ENCODE measurements at regions not wholly inside any gene's neighbourhood (a gene's known extent, or its start where the extent isn't known, plus 50 kb on each side); places are given as distances from the start of the nearest gene placed in this dataset.
"Not testable (repeated sequence)": the region's sequence is repeated elsewhere in the genome, so short reads cannot be mapped to it uniquely, and the experiment has no call there.

GRCh38 chr4:12333083-12333482 lies 904.4 kb upstream of the HS3ST1 start:
- DNase-seq (ENCODE audit: low read depth) = not testable (repeated sequence)

DNA sequence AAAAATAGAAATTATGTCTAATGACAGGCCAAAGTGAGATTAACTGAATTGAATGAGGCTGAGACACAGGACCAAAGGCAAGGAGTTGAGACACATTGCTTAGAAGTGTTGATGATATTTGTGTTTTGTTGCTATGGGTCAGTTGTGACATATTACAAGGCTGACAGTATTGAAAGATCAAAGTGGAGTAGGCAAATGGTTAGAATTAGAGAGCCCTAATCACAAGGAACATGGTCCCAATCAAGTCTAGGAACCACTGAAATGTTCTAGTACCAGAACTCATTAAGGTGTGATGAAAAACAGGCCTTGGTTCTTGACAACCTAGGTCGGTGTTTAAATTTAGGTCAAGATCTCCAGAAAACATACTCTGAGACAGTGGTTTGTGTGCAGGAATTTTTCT lies 896.3 kb upstream of the HS3ST1 start:
- no peak for DNase-seq (ENCODE audit: low read depth)

GRCh38 chr4:12319765-12320164 lies 891.1 kb upstream of the HS3ST1 start:
- no peak for DNase-seq (ENCODE audit: low read depth)

DNA sequence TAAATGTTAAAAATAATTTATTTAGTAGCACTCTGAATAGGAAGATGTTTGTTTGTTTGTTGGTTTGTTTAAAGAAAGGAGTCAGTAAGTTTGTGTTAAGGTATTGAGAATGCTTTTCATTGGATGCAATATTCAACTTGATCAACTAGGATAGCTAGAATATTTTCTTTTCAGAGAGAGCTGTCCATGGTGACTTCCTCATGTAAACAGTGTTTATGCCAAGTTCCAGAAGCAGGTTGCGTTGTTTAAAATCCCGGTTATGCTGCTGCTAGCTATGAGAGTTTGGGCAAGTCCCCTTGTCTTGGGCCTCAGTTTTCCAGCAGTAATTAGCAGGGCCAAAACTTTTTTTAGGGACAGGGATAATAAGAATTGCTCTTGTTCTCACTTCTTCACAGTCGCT lies 876.2 kb upstream of the HS3ST1 start:
- no peak for DNase-seq (ENCODE audit: low read depth)

GRCh38 chr4:12296366-12296765 lies 867.7 kb upstream of the HS3ST1 start:
- no peak for DNase-seq (ENCODE audit: low read depth)

DNA sequence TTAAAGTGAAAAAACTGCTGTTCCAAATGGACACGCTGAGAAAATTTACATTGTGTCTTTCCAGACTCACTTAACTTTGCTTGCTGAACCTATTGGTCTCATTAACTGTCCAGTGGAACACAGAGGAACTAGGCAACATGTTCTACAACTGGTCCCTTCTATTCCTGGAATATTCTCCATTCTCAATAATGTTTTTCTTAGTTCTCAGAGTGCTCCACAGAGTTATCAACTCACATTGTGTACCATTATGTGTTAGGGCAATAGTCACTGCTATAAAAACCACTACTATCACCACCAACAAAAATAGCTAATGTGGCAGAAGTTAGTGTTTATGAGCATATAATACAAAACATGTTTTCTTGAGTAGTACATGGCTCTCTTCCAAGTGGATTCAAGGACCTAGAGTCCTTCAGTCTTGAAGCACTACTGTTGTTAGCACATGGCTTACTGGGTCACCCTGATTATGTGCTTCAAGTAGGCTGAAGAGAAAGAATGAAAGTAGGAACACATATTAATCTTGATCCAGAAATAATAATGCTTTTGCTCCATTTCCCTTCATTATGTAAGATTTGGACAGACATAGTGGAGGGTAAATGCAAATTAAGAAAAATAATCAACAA lies 865.3 kb upstream of the HS3ST1 start:
- no peak for DNase-seq (ENCODE audit: low read depth)

DNA sequence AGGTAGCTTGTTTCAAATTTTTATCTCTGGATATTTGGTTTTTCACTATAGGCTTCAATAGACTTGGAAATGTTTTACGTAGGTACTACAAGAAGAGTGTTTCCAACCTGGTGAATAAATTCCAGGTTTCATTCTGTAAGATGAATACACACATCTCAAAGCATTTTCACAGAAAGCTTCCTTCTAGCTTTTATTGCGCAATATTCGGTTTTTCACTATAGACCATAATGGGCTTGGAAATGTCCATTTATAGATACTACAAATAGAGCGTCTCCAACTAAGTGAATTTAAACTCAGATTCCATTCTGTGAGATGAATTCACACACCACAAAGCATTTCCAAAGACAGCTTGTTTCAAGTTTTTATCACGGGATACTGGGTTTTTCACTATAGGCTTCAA lies 857.7 kb upstream of the HS3ST1 start:
- no peak for DNase-seq (ENCODE audit: low read depth)

- no peak for DNase-seq (ENCODE audit: low read depth)
These were observed 841.9 kb upstream of the HS3ST1 start for GRCh38 chr4:12270546-12270945.

DNA sequence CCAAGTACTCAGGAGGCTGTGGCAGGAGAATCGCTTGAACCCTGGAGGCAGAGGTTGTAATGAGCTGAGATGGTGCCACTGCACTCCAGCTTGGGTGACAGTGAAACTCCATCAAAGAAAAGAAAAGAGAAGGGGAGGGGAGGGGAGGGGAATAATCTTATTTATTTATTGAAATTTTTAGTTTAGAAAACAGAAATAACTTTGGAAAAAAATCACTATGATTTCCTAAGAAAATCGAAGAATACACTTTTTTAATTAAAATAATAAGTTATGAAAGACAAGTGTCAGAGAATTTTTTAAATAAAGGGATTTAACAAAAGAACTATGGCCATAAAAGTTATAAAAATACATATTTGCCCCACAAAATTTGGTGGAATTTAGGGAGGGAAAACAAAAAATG lies 836.9 kb upstream of the HS3ST1 start:
- no peak for DNase-seq (ENCODE audit: low read depth)

GRCh38 chr4:12260453-12260852 lies 831.8 kb upstream of the HS3ST1 start:
- DNase-seq (ENCODE audit: low read depth) = no peak

DNA sequence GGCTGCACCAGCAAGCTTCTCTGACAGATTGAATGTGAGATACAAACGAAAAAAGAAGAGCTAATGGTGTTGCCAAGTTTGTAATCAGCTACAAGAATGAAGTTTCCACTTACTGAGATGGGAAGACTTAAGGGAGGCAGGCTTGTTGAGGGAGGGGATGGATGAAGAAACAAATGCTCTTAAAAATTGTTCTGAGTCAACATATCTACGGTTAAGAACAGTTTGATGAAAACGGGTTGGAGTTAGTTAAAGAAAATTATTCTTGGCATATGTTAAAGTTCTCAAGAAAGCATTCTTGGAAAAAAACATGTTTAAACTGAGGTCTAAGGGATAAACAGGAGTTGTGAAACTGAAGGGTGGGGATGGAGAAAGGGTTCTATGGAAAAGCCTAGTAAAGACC lies 816.3 kb upstream of the HS3ST1 start:
- DNase-seq (ENCODE audit: low read depth) = no peak

- DNase-seq (ENCODE audit: low read depth) = no peak
These were observed 813.7 kb upstream of the HS3ST1 start for GRCh38 chr4:12242354-12242753.

- DNase-seq (ENCODE audit: low read depth) = no peak
These were observed 811.4 kb upstream of the HS3ST1 start for GRCh38 chr4:12239897-12240636.

- no peak for DNase-seq (ENCODE audit: low read depth)
These were observed 802.4 kb upstream of the HS3ST1 start for GRCh38 chr4:12231098-12231497.

DNA sequence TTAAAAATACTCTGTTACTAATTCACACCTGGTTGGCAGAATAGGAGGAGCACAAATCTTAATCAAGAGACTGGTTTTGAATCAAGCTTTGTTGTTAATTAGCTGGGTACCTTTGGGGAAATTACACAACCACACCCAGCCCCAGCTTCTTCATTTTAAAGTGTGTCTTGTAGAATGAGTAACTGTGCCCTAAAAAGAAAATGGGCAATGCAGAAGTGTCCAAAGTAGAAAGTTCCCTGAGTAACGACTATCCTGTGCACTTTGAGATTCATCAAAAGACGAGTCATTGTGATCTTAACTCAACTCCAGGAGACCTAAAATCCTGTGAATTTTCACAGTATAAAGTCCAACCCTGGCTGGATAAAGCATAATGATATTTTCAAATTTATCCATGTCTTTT lies 792.3 kb upstream of the HS3ST1 start:
- no peak for DNase-seq (ENCODE audit: low read depth)

GRCh38 chr4:12211636-12212035 lies 782.9 kb upstream of the HS3ST1 start:
- no peak for DNase-seq (ENCODE audit: low read depth)

DNA sequence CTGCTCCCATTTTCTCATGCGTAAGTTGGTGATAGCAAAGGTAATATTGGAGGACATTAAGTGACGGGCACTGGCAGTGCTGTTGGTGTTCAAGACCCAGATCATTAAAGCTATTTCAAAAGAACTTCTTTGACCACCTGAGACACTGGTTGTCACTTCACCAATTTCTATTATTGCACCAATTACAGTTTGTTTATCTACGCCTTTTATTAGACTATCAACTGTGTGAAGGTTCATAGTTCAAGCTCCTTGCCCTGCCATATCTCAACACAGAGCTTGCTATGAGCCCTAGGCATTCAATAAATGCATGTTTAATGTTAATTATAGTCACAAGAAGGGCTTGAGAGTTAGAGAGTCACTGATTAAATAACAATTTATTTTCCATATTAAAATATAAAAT lies 778.7 kb upstream of the HS3ST1 start:
- DNase-seq (ENCODE audit: low read depth) = no peak

DNA sequence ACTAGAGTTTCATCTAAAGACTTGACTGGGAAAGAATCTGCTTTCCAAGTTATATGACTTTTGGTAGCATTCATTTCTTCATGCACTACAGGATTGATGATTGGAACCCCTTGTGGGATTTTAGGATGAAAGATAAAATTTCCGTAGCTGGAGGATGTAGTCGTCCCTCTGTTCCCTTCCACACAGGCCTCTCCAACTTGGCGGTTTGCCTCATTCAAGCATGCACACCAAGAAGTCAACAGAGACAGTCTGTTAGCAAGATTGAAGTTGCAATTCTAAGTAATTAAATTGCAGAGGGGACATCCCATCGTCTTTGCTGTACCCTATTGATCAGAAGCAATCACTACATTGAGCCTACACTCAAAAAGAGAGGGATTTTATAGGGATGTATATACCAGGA lies 777.4 kb upstream of the HS3ST1 start:
- no peak for DNase-seq (ENCODE audit: low read depth)

DNA sequence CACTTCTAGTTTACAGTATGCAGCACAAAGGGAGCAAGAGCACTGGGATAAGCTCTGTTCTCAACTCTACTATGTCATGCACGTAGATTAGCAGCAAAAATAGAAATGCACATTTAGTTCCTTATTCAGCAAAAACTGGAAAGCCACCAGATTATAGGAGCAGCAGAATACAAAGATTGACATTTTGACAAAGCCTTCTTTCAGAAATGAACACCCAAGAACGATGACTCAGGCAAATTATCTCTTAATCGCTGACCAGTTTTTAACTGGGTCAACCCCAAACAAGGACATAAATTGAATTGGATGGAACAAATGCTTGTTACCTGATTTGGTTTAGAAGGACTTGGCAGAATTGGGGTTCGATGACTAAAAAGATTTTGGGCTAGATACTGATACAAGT lies 775.3 kb upstream of the HS3ST1 start:
- no peak for DNase-seq (ENCODE audit: low read depth)

DNA sequence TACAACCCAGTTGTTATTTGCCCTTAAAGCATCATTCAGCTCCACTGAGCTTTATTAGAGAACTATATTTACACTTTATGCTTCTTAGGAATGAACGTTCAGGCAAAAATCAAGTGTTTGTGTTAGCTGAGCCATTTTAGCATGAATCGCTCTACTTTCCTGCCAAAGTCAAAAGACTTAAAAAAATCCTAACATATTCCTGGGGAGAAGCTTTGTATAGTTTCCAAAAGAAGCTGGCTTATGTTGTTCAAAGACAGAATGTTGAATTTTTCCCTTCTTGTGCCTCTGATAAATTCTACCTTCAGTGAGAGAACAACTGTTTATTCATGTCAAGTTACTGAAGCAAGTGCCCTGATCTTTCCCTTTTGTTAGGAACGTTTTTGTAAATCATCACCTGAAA lies 771.5 kb upstream of the HS3ST1 start:
- no peak for DNase-seq (ENCODE audit: low read depth)

DNA sequence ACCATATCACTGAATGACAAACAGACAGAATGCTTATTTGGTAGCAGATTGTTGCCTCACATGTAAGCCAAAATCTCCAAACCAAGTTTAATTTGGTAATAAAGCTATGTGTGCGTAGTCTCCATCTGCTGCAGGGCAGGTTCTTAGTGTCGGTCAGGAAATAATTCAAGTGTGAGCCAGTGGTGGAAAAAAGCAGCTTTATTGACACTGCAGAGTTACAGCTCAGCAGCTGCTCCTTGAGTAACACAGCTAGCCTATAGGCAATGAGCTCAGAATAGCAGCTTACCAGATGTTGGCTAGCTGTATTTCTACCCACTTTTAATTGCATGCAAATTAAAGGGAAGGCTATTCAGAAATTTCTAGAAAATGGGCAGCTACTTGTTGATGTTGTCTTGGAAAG lies 757.8 kb upstream of the HS3ST1 start:
- DNase-seq (ENCODE audit: low read depth) = no peak

GRCh38 chr4:12178614-12179610 lies 750.2 kb upstream of the HS3ST1 start:
- no peak for DNase-seq (ENCODE audit: low read depth)

- DNase-seq (ENCODE audit: low read depth) = no peak
These were observed 748.7 kb upstream of the HS3ST1 start for GRCh38 chr4:12177416-12177815.

Measured in activated T-helper 9 cell treated with anti-CD3 and anti-CD28 coated beads, Interleukin-2, amount 50 U/mL, for 16 hours (primary cell).